ENCODE measurements at regions not wholly inside any gene's neighbourhood (a gene's known extent, or its start where the extent isn't known, plus 50 kb on each side); places are given as distances from the start of the nearest gene placed in this dataset.

GRCh38 chr11:44408141-44408540 lies 98.2 kb upstream of the ALX4 start:
- H3K4me3 ChIP-seq (replicated peaks; ENCODE audit: insufficient read depth, low read length) = no peak overlapping the region
- H3K27ac ChIP-seq (replicated peaks) = no peak overlapping the region
- DNase-seq (ENCODE audit: low read depth in 1 of 2, low spot score in 1 of 2) = no peak
- TF ChIP-seq GABPA (IDR thresholded peaks at IDR 0.05; ENCODE audit: low read depth) (no peak), CTCF (IDR thresholded peaks at IDR 0.05; ENCODE audit: insufficient read depth, low read length) (no peak), SPI1 (IDR thresholded peaks at IDR 0.05; ENCODE audit: borderline replicate concordance, low read depth) (no peak), POLR2AphosphoS5 (IDR thresholded peaks at IDR 0.05; ENCODE audit: low read depth) (no peak), REST (IDR thresholded peaks at IDR 0.05; ENCODE audit: insufficient replicate concordance, low read depth) (no peak)
- H3K27me3 ChIP-seq (ENCODE audit: insufficient read depth, poor library complexity, severe bottlenecking) = peaks cover 3% of the 10 kb centered on the region

- Histone ChIP-seq H3K4me3 (replicated peaks; ENCODE audit: insufficient read depth, low read length) (no peak overlapping the region), H3K27me3 (ENCODE audit: insufficient read depth, poor library complexity, severe bottlenecking) (peaks cover 5% of the 10 kb centered on the region), H3K27ac (replicated peaks) (no peak overlapping the region)
- TF ChIP-seq GABPA (IDR thresholded peaks at IDR 0.05; ENCODE audit: low read depth) (no peak), CTCF (IDR thresholded peaks at IDR 0.05; ENCODE audit: insufficient read depth, low read length) (no peak), REST (IDR thresholded peaks at IDR 0.05; ENCODE audit: insufficient replicate concordance, low read depth) (no peak), POLR2AphosphoS5 (IDR thresholded peaks at IDR 0.05; ENCODE audit: low read depth) (no peak), SPI1 (IDR thresholded peaks at IDR 0.05; ENCODE audit: borderline replicate concordance, low read depth) (no peak)
- no peak for DNase-seq (ENCODE audit: low read depth in 1 of 2, low spot score in 1 of 2)
Measured at GRCh38 chr11:44408711-44409470, 99.0 kb upstream of the ALX4 start.

- Histone ChIP-seq H3K4me3 (replicated peaks; ENCODE audit: insufficient read depth, low read length) (no peak overlapping the region), H3K27ac (replicated peaks) (no peak overlapping the region), H3K27me3 (ENCODE audit: insufficient read depth, poor library complexity, severe bottlenecking) (peaks cover 5% of the 10 kb centered on the region)
- no peak for DNase-seq (ENCODE audit: low read depth in 1 of 2, low spot score in 1 of 2)
- TF ChIP-seq GABPA (IDR thresholded peaks at IDR 0.05; ENCODE audit: low read depth) = no peak
- no peak for TF ChIP-seq CTCF (IDR thresholded peaks at IDR 0.05; ENCODE audit: insufficient read depth, low read length)
- no peak for TF ChIP-seq SPI1 (IDR thresholded peaks at IDR 0.05; ENCODE audit: borderline replicate concordance, low read depth)
- TF ChIP-seq REST (IDR thresholded peaks at IDR 0.05; ENCODE audit: insufficient replicate concordance, low read depth) = no peak
- TF ChIP-seq POLR2AphosphoS5 (IDR thresholded peaks at IDR 0.05; ENCODE audit: low read depth) = no peak
Measured at GRCh38 chr11:44409558-44410236, 99.8 kb upstream of the ALX4 start.

Data from HL-60 (cell line).